H1 (cell line): ENCODE measurements at regions not wholly inside any gene's neighbourhood (a gene's known extent, or its start where the extent isn't known, plus 50 kb on each side); places are given as distances from the start of the nearest gene placed in this dataset.
A peak's percentile ranks its signal among the peaks of the same experiment; 100 is the strongest.

Experiments
- CTCF ChIA-PET: fragments of 300-600 bp; sonication (Branson Sonifier 250); formaldehyde crosslinking; loops from one replicate; lab custom pipeline; 2021; ENCODE audit not compliant: partially characterized antibody; lab: Charles Lee
- POLR2A ChIA-PET: fragments of 300-600 bp; sonication (Branson Sonifier 250); formaldehyde crosslinking; loops from one replicate; lab custom pipeline; 2021; ENCODE audit warnings: inconsistent platforms; ENCODE audit not compliant: partially characterized antibody; lab: Charles Lee
- DNase-seq, 2 experiments: peaks; one replicate each; pipeline versions ENCODE4 v3.0.0 to v3.0.0-alpha.2; 2010 to 2022; ENCODE audit warnings: low spot score in 2 of 2, low read depth in 1 of 2, mixed read lengths in 1 of 2
- FAIRE-seq: peaks from 2 replicates; lab custom pipeline; 2011; peaks lifted over from hg19 to GRCh38; lab: Jason Lieb, UNC
- H2AFZ ChIP-seq: 2 replicates; pipeline ENCODE4 v1.8.1; 2012; ENCODE audit warnings: low read length, inconsistent platforms
- H2AK5ac ChIP-seq: 2 replicates; pipeline ENCODE4 v1.6.1; 2013; ENCODE audit warnings: low read depth, low read length
- H2BK120ac ChIP-seq: replicated peaks from 2 replicates; pipeline ENCODE3; 2013; ENCODE audit warnings: low read depth, low read length, inconsistent platforms
- H2BK12ac ChIP-seq: 2 replicates; pipeline ENCODE4 v1.6.1; 2013; ENCODE audit warnings: low read depth, low read length
- H2BK15ac ChIP-seq: 2 replicates; pipeline ENCODE4 v1.6.1; 2013; ENCODE audit warnings: low read length
- H2BK20ac ChIP-seq: 2 replicates; pipeline ENCODE4 v1.6.1; 2013; ENCODE audit warnings: low read length
- H2BK5ac ChIP-seq: 2 replicates; pipeline ENCODE4 v1.6.1; 2013; ENCODE audit warnings: low read depth, low read length
- H3K14ac ChIP-seq: 2 replicates; pipeline ENCODE4 v1.6.1; 2013; ENCODE audit warnings: inconsistent platforms; ENCODE audit not compliant: insufficient read length
- H3K18ac ChIP-seq: 2 replicates; pipeline ENCODE4 v1.6.1; 2013; ENCODE audit warnings: low read length; ENCODE audit errors: extremely low read depth
- H3K23ac ChIP-seq: 2 replicates; pipeline ENCODE4 v1.6.1; 2013; ENCODE audit warnings: inconsistent platforms; ENCODE audit not compliant: insufficient read length
- H3K23me2 ChIP-seq: 2 replicates; pipeline ENCODE4 v1.6.1; 2013; ENCODE audit warnings: low read depth, low read length
- H3K27ac ChIP-seq: 2 replicates; pipeline ENCODE4 v1.6.1; 2011; ENCODE audit warnings: low read depth, low read length, inconsistent platforms
- H3K27me3 ChIP-seq, 4 experiments: replicated peaks in 1 of 4; 1 replicate in 1 of 4; 2 replicates in 3 of 4; pipeline versions ENCODE4 v1.6.1 to v1.8.1; 2011 to 2013; ENCODE audit warnings: low read length in 3 of 4, mild to moderate bottlenecking in 3 of 4, inconsistent platforms in 2 of 4, mixed read lengths in 2 of 4, moderate library complexity in 1 of 4; ENCODE audit not compliant: control insufficient read depth in 3 of 4, insufficient read depth in 3 of 4; ENCODE audit errors: extremely low read depth in 1 of 4
- H3K36me3 ChIP-seq, 4 experiments: 2 replicates each; pipeline versions ENCODE4 v1.6.1 to v1.8.1; 2011 to 2013; ENCODE audit warnings: mild to moderate bottlenecking in 4 of 4, low read length in 3 of 4, moderate library complexity in 2 of 4, control low read depth in 1 of 4, inconsistent platforms in 1 of 4; ENCODE audit not compliant: insufficient read depth in 4 of 4, control insufficient read depth in 2 of 4
- H3K4ac ChIP-seq: replicated peaks from 2 replicates; pipeline ENCODE3; 2013; ENCODE audit warnings: low read length, low read depth, mixed read lengths, inconsistent platforms; ENCODE audit not compliant: insufficient read length
- H3K4me1 ChIP-seq, 4 experiments: replicated peaks in 1 of 4; 1 replicate in 1 of 4; 2 replicates in 3 of 4; pipeline versions ENCODE4 v1.6.1 to v1.8.1; 2011 to 2013; ENCODE audit warnings: low read length in 3 of 4, inconsistent platforms in 2 of 4, mixed read lengths in 1 of 4; ENCODE audit not compliant: insufficient read depth in 4 of 4, control insufficient read depth in 3 of 4
- H3K4me2 ChIP-seq, 2 experiments: 2 replicates each; pipeline versions ENCODE4 v1.6.1 to v1.8.1; 2011 to 2013; ENCODE audit warnings: low read depth in 2 of 2, low read length in 2 of 2, control low read depth in 1 of 2, inconsistent platforms in 1 of 2, mild to moderate bottlenecking in 1 of 2; ENCODE audit not compliant: insufficient read depth in 1 of 2
- H3K4me3 ChIP-seq, 4 experiments: fragments of 200-600, 300-600 bp in 1 of 4; sonication (generic), shearing (Covaris generic), sonication (Bioruptor Twin) in 1 of 4; 2 replicates each; pipeline versions ENCODE4 v1.5.1 to v1.8.1; 2011 to 2016; ENCODE audit warnings: low read length in 4 of 4, low read depth in 3 of 4, control low read depth in 2 of 4, inconsistent platforms in 2 of 4, mild to moderate bottlenecking in 2 of 4, mixed read lengths in 1 of 4, moderate library complexity in 1 of 4; ENCODE audit not compliant: insufficient read depth in 2 of 4; ENCODE audit errors: extremely low read depth in 1 of 4
- H3K56ac ChIP-seq: replicated peaks from 2 replicates; pipeline ENCODE3; 2013; ENCODE audit warnings: low read depth, mild to moderate bottlenecking, mixed read lengths, low read length, inconsistent platforms; ENCODE audit not compliant: insufficient read length
- H3K79me1 ChIP-seq: 2 replicates; pipeline ENCODE4 v1.6.1; 2013; ENCODE audit warnings: low read depth, low read length, control low read depth
- H3K79me2 ChIP-seq, 2 experiments: 2 replicates each; pipeline versions ENCODE4 v1.6.1 to v1.8.1; 2012 to 2013; ENCODE audit warnings: low read length in 2 of 2, mild to moderate bottlenecking in 2 of 2, inconsistent platforms in 1 of 2; ENCODE audit not compliant: insufficient read depth in 2 of 2, control insufficient read depth in 1 of 2
- H3K9ac ChIP-seq, 4 experiments: replicated peaks in 1 of 4; 1 replicate in 1 of 4; 2 replicates in 3 of 4; pipeline versions ENCODE4 v1.6.1 to v1.8.1; 2011 to 2013; ENCODE audit warnings: low read depth in 3 of 4, low read length in 3 of 4, control low read depth in 2 of 4, mild to moderate bottlenecking in 2 of 4, moderate library complexity in 2 of 4, inconsistent platforms in 1 of 4; ENCODE audit errors: extremely low read depth in 1 of 4
- H3K9me3 ChIP-seq, 2 experiments: 2 replicates each; pipeline versions ENCODE4 v1.6.1 to v1.8.1; 2012 to 2013; ENCODE audit warnings: mild to moderate bottlenecking in 2 of 2, moderate library complexity in 2 of 2, control low read depth in 1 of 2, inconsistent platforms in 1 of 2, low read depth in 1 of 2, low read length in 1 of 2, mixed read lengths in 1 of 2; ENCODE audit not compliant: insufficient read depth in 2 of 2
- H4K20me1 ChIP-seq, 2 experiments: replicated peaks in 1 of 2; 2 replicates each; pipeline versions ENCODE3 to v1.8.1; 2011 to 2013; ENCODE audit warnings: inconsistent platforms in 2 of 2, low read length in 2 of 2, mild to moderate bottlenecking in 1 of 2; ENCODE audit not compliant: insufficient read depth in 2 of 2, control insufficient read depth in 1 of 2
- H4K5ac ChIP-seq: 2 replicates; pipeline ENCODE4 v1.6.1; 2013; ENCODE audit warnings: low read length, low read depth, mixed read lengths, inconsistent platforms; ENCODE audit not compliant: insufficient read length
- H4K8ac ChIP-seq: 2 replicates; pipeline ENCODE4 v1.8.0; 2013; ENCODE audit warnings: mild to moderate bottlenecking, moderate library complexity, low read length, inconsistent platforms; ENCODE audit not compliant: insufficient read depth; ENCODE audit errors: extremely low read depth
- H4K91ac ChIP-seq: replicated peaks from 2 replicates; pipeline ENCODE3; 2013; ENCODE audit warnings: low read length, mixed read lengths, inconsistent platforms; ENCODE audit not compliant: insufficient read length
- ASH2L ChIP-seq: fragments of 200-600, 300-600 bp; sonication (generic); IDR thresholded peaks from one replicate; pipeline ENCODE4 v1.7.1; 2017; ENCODE audit warnings: low read length
- BRCA1 ChIP-seq: IDR thresholded peaks from 2 replicates; pipeline ENCODE4 v1.6.1; 2012; ENCODE audit warnings: low read depth, low read length, improper control_type of control experiment
- CTBP2 ChIP-seq: IDR thresholded peaks from 2 replicates; pipeline ENCODE4 v1.7.0; 2011; ENCODE audit warnings: borderline replicate concordance, mild to moderate bottlenecking, moderate library complexity, mixed read lengths, low read length; ENCODE audit not compliant: insufficient read depth, insufficient read length
- PHF8 ChIP-seq: fragments of 200-600 bp; sonication (generic); conservative IDR thresholded peaks from 2 replicates; pipeline ENCODE4 v1.7.1; 2012; ENCODE audit warnings: low read depth, mild to moderate bottlenecking, inconsistent platforms, low read length, moderate library complexity
- POLR2AphosphoS5 ChIP-seq: IDR thresholded peaks from 2 replicates; pipeline ENCODE4 v1.6.1; 2011; ENCODE audit warnings: low read depth, low read length
- RAD21 ChIP-seq, 2 experiments: IDR thresholded peaks in 1 of 2; conservative IDR thresholded peaks in 1 of 2; 2 replicates each; pipeline ENCODE4 v1.6.1; 2011; ENCODE audit warnings: low read depth in 2 of 2, low read length in 2 of 2, improper control_type of control experiment in 1 of 2, inconsistent platforms in 1 of 2, mild to moderate bottlenecking in 1 of 2, moderate library complexity in 1 of 2
- RBBP5 ChIP-seq: IDR thresholded peaks from 2 replicates; pipeline ENCODE4 v1.7.1; 2012; ENCODE audit warnings: low read depth, mild to moderate bottlenecking, inconsistent platforms, low read length, moderate library complexity, borderline replicate concordance
- SP1 ChIP-seq: IDR thresholded peaks from 2 replicates; pipeline ENCODE4 v1.6.1; 2011; ENCODE audit warnings: low read depth, low read length

DNA sequence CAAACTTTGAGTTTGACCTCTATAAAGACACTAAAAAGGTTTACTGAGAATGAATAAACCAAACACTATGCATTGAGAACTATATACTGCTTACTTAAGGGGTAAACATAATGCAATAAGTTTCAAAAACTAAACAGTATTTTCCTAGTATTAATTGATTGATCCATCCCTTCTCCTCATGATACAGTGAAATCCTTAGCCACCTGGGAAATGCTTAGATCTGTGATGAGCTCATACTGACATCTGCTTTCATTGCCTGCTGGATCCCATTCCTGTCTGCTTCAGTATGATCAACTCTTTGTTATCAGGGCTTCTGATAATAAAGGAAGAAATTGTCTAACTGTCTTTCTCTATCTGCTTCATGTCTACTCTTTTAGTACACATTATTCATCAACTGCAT lies 74.9 kb upstream of the UBE2E3 start:
- Histone ChIP-seq H3K23me2 (no peaks in the 10 kb centered on the region), H2AK5ac (no peak overlapping the region), H3K23ac (no peak overlapping the region), H3K79me1 (no peaks in the 10 kb centered on the region), H3K9me3 (no peaks in the 10 kb centered on the region), H4K91ac (no peak overlapping the region), H2BK15ac (no peak overlapping the region), H2BK20ac (no peak overlapping the region), H2BK120ac (no peak overlapping the region), H2BK5ac (no peak overlapping the region), H3K9ac (no peak overlapping the region), H2BK12ac (no peak overlapping the region), H3K27me3 (no peaks in the 10 kb centered on the region), H3K79me2 (no peaks in the 10 kb centered on the region), H4K8ac (no peak overlapping the region), H3K36me3 (no peaks in the 10 kb centered on the region), H2AFZ (no peak overlapping the region), H3K27ac (no peak overlapping the region), H3K14ac (no peak overlapping the region), H4K5ac (no peak overlapping the region), H3K4ac (no peak overlapping the region), H3K4me2 (peak overlapping the region in 1 of 2 experiments; percentile 33; a peak in 2 of 4 replicates), H3K4me3 (peak overlapping the region in 1 of 4 experiments; percentile 20; a peak in 1 of 8 replicates), H3K18ac (no peak overlapping the region), H3K4me1 (peaks cover 0 to 7% (median 4%) of the 10 kb centered on the region in 4 experiments; a peak in 3 of 7 replicates), H4K20me1 (no peaks in the 10 kb centered on the region), H3K56ac (no peak overlapping the region)
- no peak for DNase-seq
- ChIA-PET POLR2A (interaction anchor here (0.8 to 1.1 kb wide), 2 partner anchors 75 to 76 kb away, joined by 3 read pairs; partner anchors contain the start of gene UBE2E3), CTCF (interaction anchor here (0.6 kb wide), 1 partner anchor 1091 kb away, joined by 4 read pairs; no protein-coding TSS in a partner anchor)
- peak; percentile 19 for FAIRE-seq
- no peak for TF ChIP-seq PHF8
- TF ChIP-seq RBBP5, result no peak
- TF ChIP-seq SP1, result no peak
- TF ChIP-seq BRCA1, result no peak
- TF ChIP-seq RAD21 (IDR thresholded peaks at IDR 0.05 in 1 of 2, conservative IDR thresholded peaks at IDR 0.05 in 1 of 2; ENCODE audit: low read depth in 2 of 2, low read length in 2 of 2), result no peak
- no peak for TF ChIP-seq CTBP2
- no peak for TF ChIP-seq ASH2L
- no peak for TF ChIP-seq POLR2AphosphoS5
